OCI-LY1 (cell line): ENCODE measurements at regions not wholly inside any gene's neighbourhood (a gene's known extent, or its start where the extent isn't known, plus 50 kb on each side); places are given as distances from the start of the nearest gene placed in this dataset.

Source experiments
- H2AFZ ChIP-seq: fragments of 200-600 bp; sonication (generic), shearing (Covaris generic); 2 replicates; pipeline ENCODE4 v1.6.0; 2014; ENCODE audit warnings: antibody characterized with exemption, mild to moderate bottlenecking, low read length
- H3F3A ChIP-seq: fragments of 200-600 bp; sonication (generic), shearing (Covaris generic); 2 replicates; pipeline ENCODE4 v1.6.0; 2014; ENCODE audit warnings: mild to moderate bottlenecking, antibody characterized with exemption, low read length, moderate library complexity; ENCODE audit not compliant: insufficient read depth
- H3K27ac ChIP-seq: fragments of 200-600 bp; sonication (generic); 2 replicates; pipeline ENCODE4 v1.5.1; 2014; ENCODE audit warnings: low read length, mixed run types, mild to moderate bottlenecking, low read depth; ENCODE audit not compliant: poor library complexity, severe bottlenecking
- H3K27me3 ChIP-seq: fragments of 200-600 bp; sonication (generic); 2 replicates; pipeline ENCODE4 v1.6.0; 2014; ENCODE audit warnings: antibody characterized with exemption, mild to moderate bottlenecking, low read length, moderate library complexity; ENCODE audit not compliant: insufficient read depth
- H3K36me3 ChIP-seq: fragments of 200-600 bp; sonication (generic); 2 replicates; pipeline ENCODE4 v1.6.1; 2014; ENCODE audit warnings: mild to moderate bottlenecking, antibody characterized with exemption, low read length, moderate library complexity, mixed read lengths; ENCODE audit not compliant: insufficient read depth
- H3K4me1 ChIP-seq: fragments of 200-600 bp; sonication (generic); 2 replicates; pipeline ENCODE4 v1.5.1; 2014; ENCODE audit warnings: mild to moderate bottlenecking, low read length, moderate library complexity; ENCODE audit not compliant: insufficient read depth, severe bottlenecking
- H3K4me2 ChIP-seq: fragments of 200-600 bp; sonication (generic), shearing (Covaris generic); 2 replicates; pipeline ENCODE4 v1.6.1; 2014; ENCODE audit warnings: low read length
- H3K4me3 ChIP-seq: fragments of 200-600 bp; sonication (generic); 2 replicates; pipeline ENCODE4 v1.5.1; 2014; ENCODE audit warnings: low read length, low read depth, mild to moderate bottlenecking, mixed read lengths; ENCODE audit not compliant: poor library complexity, severe bottlenecking
- H3K79me2 ChIP-seq: fragments of 200-600 bp; shearing (Covaris generic); 2 replicates; pipeline ENCODE4 v1.6.1; 2016; ENCODE audit warnings: mixed run types, low read length, mixed read lengths; ENCODE audit not compliant: insufficient read depth
- H3K9ac ChIP-seq: fragments of 200-600 bp; sonication (generic), shearing (Covaris generic); 2 replicates; pipeline ENCODE4 v1.6.1; 2014; ENCODE audit warnings: mild to moderate bottlenecking, low read length, mixed read lengths
- H3K9me2 ChIP-seq: fragments of 200-600 bp; sonication (generic), shearing (Covaris generic); 2 replicates; pipeline ENCODE4 v1.6.1; 2014; ENCODE audit warnings: low read depth, mild to moderate bottlenecking, low read length, mixed read lengths
- H3K9me3 ChIP-seq: fragments of 200-600 bp; shearing (Covaris generic); 2 replicates; pipeline ENCODE4 v1.6.1; 2014; ENCODE audit warnings: low read length, mixed read lengths
- H4K20me1 ChIP-seq: fragments of 200-600 bp; sonication (generic), shearing (Covaris generic); 2 replicates; pipeline ENCODE4 v1.6.0; 2016; ENCODE audit warnings: mild to moderate bottlenecking, low read length; ENCODE audit not compliant: insufficient read depth
- EZH2 ChIP-seq: fragments of 200-600 bp; sonication (generic), shearing (Covaris generic); IDR thresholded peaks from 2 replicates; pipeline ENCODE4 v1.8.0; 2017; ENCODE audit warnings: borderline replicate concordance, mixed run types, mild to moderate bottlenecking, antibody characterized with exemption, low read length, moderate library complexity, mixed read lengths
- TF ChIP-seq, protein P1 (sequence below): fragments of 200-600 bp; sonication (generic), shearing (Covaris generic); IDR thresholded peaks from 2 replicates; pipeline ENCODE4 v1.5.1; 2017; ENCODE audit warnings: mild to moderate bottlenecking, antibody characterized with exemption, low read length, moderate library complexity, mixed read lengths

DNA sequence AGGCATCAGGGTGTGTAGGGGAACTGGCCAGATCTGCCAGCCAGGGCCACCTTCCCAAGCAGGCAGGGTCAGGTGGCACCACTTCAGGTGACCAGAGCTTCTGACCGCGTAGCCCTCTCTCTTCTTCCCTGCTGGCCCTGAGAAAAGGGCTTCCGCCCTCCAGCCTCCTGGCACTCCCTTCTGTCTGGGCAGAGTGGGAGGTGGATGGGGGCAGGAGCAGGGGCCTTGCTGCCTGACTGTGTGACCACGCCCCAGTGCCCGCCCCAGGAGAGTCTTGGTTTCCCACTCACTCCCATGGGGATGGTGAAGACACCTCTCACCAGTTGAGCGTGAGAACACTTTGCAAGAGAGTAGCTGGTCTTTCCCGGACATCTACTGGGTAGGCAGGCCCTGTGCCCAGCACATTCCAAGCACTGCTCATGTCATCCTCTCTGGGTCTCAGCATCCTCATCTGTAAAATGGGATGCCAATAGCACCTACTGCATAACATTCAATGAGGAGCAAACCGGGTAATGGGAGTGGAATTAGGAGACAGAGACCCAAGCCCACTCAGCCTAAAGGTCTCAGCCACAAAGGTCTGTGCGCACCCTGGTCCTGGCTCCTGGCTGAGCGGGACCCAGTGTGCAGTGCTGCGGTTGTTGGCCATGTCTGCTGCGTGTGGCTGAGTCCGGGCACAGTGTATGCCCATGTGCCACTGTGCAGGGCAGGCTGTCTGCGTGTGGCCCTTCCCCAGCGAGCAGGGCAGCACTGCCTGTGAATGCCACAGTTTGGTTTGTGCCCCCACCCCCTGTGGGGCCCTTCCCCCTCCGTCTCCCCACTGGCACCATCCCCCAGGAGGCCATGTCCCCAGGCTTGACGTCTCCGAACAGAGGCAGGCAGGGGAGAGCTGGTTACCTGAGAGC lies 179.1 kb upstream of the IER5L start:
- Histone ChIP-seq H3K4me2 (no peak overlapping the region), H3K27ac (no peak overlapping the region)

DNA sequence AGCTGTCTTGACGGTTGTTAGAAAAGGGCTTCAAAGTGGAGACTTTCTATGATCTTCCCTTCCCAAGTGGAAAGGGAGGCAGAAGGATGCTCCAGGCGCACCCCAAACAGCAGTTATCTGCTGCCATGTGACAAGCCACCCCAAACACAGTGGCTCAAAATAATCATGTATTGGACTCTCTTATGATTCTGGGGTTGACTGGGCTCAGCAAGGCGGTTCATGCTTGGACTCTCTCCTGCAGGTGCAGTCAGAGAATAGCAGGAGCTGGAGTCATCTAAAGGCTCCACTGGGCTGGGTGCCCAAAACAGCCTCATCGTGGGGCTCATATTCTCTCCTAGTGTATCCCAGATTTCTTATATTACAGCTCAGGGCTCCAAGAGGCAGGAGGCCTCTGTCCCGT lies 177.6 kb upstream of the IER5L start:
- no peaks in the 10 kb centered on the region for H3K79me2 ChIP-seq
- no peaks in the 10 kb centered on the region for H3K4me1 ChIP-seq
- H2AFZ ChIP-seq = no peak overlapping the region
- no peaks in the 10 kb centered on the region for H3F3A ChIP-seq
- H3K27me3 ChIP-seq = peaks cover 23% of the 10 kb centered on the region
- TF ChIP-seq, protein P1, sequence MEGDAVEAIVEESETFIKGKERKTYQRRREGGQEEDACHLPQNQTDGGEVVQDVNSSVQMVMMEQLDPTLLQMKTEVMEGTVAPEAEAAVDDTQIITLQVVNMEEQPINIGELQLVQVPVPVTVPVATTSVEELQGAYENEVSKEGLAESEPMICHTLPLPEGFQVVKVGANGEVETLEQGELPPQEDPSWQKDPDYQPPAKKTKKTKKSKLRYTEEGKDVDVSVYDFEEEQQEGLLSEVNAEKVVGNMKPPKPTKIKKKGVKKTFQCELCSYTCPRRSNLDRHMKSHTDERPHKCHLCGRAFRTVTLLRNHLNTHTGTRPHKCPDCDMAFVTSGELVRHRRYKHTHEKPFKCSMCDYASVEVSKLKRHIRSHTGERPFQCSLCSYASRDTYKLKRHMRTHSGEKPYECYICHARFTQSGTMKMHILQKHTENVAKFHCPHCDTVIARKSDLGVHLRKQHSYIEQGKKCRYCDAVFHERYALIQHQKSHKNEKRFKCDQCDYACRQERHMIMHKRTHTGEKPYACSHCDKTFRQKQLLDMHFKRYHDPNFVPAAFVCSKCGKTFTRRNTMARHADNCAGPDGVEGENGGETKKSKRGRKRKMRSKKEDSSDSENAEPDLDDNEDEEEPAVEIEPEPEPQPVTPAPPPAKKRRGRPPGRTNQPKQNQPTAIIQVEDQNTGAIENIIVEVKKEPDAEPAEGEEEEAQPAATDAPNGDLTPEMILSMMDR = no peak
- TF ChIP-seq EZH2 = no peak
- 0 out of 2 replicates have a peak, but pooled peaks cover 2% of the 10 kb centered on the region for H3K9me3 ChIP-seq
- no peaks in the 10 kb centered on the region for H3K36me3 ChIP-seq
- no peaks in the 10 kb centered on the region for H4K20me1 ChIP-seq
- H3K9me2 ChIP-seq = no peaks in the 10 kb centered on the region
- no peak overlapping the region for H3K9ac ChIP-seq
- H3K4me2 ChIP-seq = no peak overlapping the region
- H3K4me3 ChIP-seq = no peak overlapping the region
- no peak overlapping the region for H3K27ac ChIP-seq

More for the DNA sequence above, 179.1 kb upstream of the IER5L start:
- Histone ChIP-seq H3K9me3 (0 out of 2 replicates have a peak, but pooled peaks cover 2% of the 10 kb centered on the region), H3K4me1 (no peaks in the 10 kb centered on the region), H4K20me1 (no peaks in the 10 kb centered on the region), H3K79me2 (no peaks in the 10 kb centered on the region), H2AFZ (no peak overlapping the region), H3K9me2 (no peaks in the 10 kb centered on the region), H3K36me3 (no peaks in the 10 kb centered on the region), H3K9ac (no peak overlapping the region), H3F3A (no peaks in the 10 kb centered on the region), H3K4me3 (no peak overlapping the region), H3K27me3 (peaks cover 23% of the 10 kb centered on the region)
- no peak for TF ChIP-seq EZH2
- TF ChIP-seq, protein P1 = no peak

GRCh38 chr9:129354498-129354897 lies 176.4 kb upstream of the IER5L start:
- H3K4me1 ChIP-seq = no peaks in the 10 kb centered on the region
- H3K9ac ChIP-seq = no peak overlapping the region
- H3K36me3 ChIP-seq = no peaks in the 10 kb centered on the region
- H3K4me2 ChIP-seq = no peak overlapping the region
- H3K9me3 ChIP-seq = 0 out of 2 replicates have a peak, but pooled peaks cover 2% of the 10 kb centered on the region
- H3K4me3 ChIP-seq = no peak overlapping the region
- H3K27me3 ChIP-seq = peaks cover 23% of the 10 kb centered on the region
- no peaks in the 10 kb centered on the region for H4K20me1 ChIP-seq
- H2AFZ ChIP-seq = no peak overlapping the region
- no peaks in the 10 kb centered on the region for H3F3A ChIP-seq
- no peak overlapping the region for H3K27ac ChIP-seq
- H3K9me2 ChIP-seq = no peaks in the 10 kb centered on the region
- H3K79me2 ChIP-seq = no peaks in the 10 kb centered on the region
- TF ChIP-seq, protein P1 = no peak
- TF ChIP-seq EZH2 = no peak
